LNCAP (cell line): ENCODE measurements at regions not wholly inside any gene's neighbourhood (a gene's known extent, or its start where the extent isn't known, plus 50 kb on each side); places are given as distances from the start of the nearest gene placed in this dataset.

Experiments used
- CTCF ChIP-seq: fragments of 450-650 bp; IDR thresholded peaks from 2 replicates; pipeline ENCODE4 v1.5.1; 2017; ENCODE audit warnings: mild to moderate bottlenecking

DNA sequence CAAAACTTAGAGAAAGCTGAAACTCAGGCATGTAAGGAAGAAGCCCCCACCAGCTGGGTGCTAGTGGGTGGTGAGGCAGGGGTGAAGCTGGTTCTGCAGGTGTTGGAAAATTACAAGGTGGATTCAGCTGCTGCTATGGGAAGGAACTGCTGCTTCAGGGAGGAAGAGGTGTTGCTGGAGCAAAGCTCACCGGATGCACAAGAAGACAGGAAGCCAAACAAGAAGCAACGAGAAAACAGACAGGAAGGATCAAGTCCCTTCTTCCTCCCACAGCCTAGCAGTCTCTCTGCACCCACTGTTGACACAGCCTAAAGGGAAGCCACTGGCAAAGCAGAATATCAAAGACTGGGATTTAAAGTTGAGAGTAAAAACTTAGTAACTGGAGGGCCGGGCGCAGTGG, 100.2 kb upstream of the JADE1 start:
- TF ChIP-seq CTCF, result no peak

- no peak for TF ChIP-seq CTCF
Measured at GRCh38 chr4:128707864-128708263, 101.6 kb upstream of the JADE1 start.

GRCh38 chr4:128703948-128704347, 105.6 kb upstream of the JADE1 start:
- no peak for TF ChIP-seq CTCF

DNA sequence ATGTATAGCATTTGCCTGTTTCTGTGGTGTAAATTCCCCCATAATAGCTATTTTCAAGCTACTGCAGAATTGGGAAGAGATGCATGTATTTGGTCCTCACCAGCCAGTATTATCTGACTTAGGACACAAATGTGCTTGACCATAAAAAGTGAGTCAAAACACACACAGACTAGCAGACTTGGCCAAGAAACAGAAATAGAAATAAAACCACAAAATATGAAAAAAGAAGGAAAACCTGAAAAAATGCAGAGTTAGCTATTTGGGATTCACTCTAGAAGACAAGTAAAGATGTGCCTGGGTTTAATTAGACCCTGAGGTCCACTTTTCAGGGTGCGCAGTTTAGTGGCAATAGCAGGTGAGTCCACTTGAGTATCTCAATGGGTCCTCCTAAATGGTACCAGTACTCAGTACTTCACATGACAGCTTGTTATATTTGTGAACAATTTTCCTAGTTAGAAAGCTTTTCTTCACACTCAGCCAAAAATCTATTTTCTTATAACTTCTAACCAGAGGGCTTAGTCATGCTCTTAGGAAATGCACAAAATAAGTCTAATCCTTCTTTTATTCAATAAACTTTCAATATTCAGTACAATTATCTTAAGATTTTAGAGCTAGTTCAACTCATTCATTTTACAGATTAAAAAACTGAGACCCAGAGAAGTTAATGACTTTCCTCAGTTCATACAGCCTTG, 108.7 kb upstream of the JADE1 start:
- TF ChIP-seq CTCF, result no peak

DNA sequence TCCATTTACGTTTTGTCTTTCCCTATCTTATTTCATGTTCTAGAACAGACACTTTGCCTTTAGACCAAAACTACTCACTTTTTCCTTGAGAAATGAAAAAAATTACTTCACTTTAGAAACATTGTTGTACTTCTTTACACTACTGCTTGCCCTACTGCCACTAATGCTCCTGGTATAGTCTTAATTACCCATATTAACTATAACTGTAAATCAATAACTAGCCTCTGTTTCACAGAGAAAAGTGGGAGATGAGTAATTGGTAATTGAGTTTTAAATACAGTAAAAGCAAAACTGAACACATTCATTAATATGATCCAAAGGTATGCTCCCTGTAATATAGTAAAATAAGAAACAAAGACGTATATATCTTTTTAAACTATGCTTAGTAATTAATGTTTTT, 111.1 kb upstream of the JADE1 start:
- TF ChIP-seq CTCF, result no peak

DNA sequence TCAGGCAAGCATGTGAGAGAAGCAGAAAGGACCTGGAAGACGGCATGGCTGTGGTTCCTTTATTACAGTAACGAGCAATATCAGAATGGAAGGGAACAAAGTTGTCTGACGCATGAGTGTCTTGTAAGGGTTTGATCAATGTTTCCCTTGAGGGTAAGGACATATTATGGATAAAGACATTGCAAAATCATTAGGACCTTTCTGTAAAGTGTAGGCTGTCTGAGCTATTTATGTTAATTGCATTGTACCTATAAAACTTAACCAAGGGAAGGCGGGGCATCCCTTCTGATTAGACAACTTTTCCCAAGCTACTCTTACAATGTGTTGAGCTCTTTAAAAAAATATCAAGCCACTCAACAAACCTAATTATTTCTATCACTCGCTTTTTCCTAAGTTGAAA, 112.2 kb upstream of the JADE1 start:
- TF ChIP-seq CTCF, result no peak

DNA sequence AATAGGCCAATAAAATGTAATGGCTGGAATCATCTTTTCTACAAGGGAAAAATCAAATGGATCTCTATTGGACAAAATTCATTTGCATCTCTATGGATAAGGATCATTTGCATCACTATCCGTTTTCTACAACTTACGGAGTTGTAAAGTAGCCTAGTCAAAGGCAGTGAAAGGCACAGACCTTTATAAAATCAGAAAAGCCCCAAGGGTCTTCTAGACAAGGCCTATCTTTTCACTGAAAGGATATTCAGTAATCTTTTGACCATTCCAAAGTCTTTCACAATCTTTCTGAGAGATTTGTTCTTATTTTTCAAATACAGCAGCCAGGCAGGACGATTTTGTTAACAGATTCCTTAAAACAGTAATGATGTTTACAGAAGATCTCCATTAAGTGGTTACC, 119.5 kb upstream of the JADE1 start:
- TF ChIP-seq CTCF, result no peak
